Esophagus squamous epithelium (tissue), 4 donors: ENCODE measurements at regions not wholly inside any gene's neighbourhood (a gene's known extent, or its start where the extent isn't known, plus 50 kb on each side); places are given as distances from the start of the nearest gene placed in this dataset.

Source experiments
- POLR2A ChIP-seq, 4 donors: fragments of 450-650 bp; IDR thresholded peaks; one replicate each; pipeline ENCODE4 v1.6.1; 2017; ENCODE audit warnings: antibody characterized with exemption in 4 of 4, mild to moderate bottlenecking in 4 of 4, moderate library complexity in 3 of 4
- TF ChIP-seq, protein P1 (sequence below), 6 experiments: fragments of 450-650 bp in 4 of 6; fragments of 200-600 bp in 2 of 6; sonication (generic) in 2 of 6; IDR thresholded peaks; one replicate each; pipeline ENCODE4 v1.5.1; 2016 to 2019; ENCODE audit warnings: antibody characterized with exemption in 6 of 6, mild to moderate bottlenecking in 4 of 6, moderate library complexity in 4 of 6

DNA sequence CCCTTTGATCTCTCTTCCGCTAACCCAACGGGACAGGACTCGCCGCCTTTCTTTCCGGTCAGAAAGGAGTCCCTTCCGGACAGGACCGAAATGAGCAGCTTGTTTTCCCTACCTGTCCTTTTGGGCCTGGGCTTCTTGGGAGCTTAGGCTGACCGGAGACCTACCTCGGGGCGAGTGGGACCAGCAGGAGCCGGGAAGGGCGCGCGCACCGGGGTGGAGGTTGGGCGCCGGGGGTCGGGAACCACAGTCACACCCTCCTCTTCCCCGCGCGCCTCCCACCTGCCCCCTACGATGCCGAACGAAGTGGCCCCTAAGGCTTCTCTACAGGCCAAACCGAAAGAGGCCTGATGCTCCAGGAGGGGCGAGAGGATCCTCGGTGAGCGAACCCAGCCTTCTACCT lies 95.2 kb downstream of the PRKAB2 start:
- TF ChIP-seq POLR2A (IDR thresholded peaks at IDR 0.05) = no peak
- TF ChIP-seq, protein P1, sequence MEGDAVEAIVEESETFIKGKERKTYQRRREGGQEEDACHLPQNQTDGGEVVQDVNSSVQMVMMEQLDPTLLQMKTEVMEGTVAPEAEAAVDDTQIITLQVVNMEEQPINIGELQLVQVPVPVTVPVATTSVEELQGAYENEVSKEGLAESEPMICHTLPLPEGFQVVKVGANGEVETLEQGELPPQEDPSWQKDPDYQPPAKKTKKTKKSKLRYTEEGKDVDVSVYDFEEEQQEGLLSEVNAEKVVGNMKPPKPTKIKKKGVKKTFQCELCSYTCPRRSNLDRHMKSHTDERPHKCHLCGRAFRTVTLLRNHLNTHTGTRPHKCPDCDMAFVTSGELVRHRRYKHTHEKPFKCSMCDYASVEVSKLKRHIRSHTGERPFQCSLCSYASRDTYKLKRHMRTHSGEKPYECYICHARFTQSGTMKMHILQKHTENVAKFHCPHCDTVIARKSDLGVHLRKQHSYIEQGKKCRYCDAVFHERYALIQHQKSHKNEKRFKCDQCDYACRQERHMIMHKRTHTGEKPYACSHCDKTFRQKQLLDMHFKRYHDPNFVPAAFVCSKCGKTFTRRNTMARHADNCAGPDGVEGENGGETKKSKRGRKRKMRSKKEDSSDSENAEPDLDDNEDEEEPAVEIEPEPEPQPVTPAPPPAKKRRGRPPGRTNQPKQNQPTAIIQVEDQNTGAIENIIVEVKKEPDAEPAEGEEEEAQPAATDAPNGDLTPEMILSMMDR (IDR thresholded peaks at IDR 0.05) = no peak
